Caco-2 (cell line): ENCODE measurements at regions not wholly inside any gene's neighbourhood (a gene's known extent, or its start where the extent isn't known, plus 50 kb on each side); places are given as distances from the start of the nearest gene placed in this dataset.

Source experiments
- BruUV-seq: library from RNA; stranded (reverse); fragments of 400-500 nt; replicated peaks from 2 replicates; lab custom pipeline; 2021; lab: Mats Ljungman, UMichigan
- CTCF ChIA-PET: fragments of 300-600 bp; sonication (Branson Sonifier 250); formaldehyde crosslinking; loops from one replicate; lab custom pipeline; 2022; ENCODE audit warnings: antibody characterized with exemption; lab: Charles Lee
- POLR2A ChIA-PET: fragments of 300-600 bp; sonication (Branson Sonifier 250); formaldehyde crosslinking; loops from one replicate; lab custom pipeline; 2022; ENCODE audit warnings: antibody characterized with exemption; lab: Charles Lee
- DNase-seq, 2 experiments: peaks; one replicate each; pipeline versions ENCODE4 v3.0.0 to v3.0.0-alpha.2; 2020 to 2022
- H3K27me3 ChIP-seq: replicated peaks from 2 replicates; pipeline ENCODE4 v1.6.0; 2011; ENCODE audit warnings: low read length; ENCODE audit not compliant: control insufficient read depth, insufficient read depth
- H3K36me3 ChIP-seq: 2 replicates; pipeline ENCODE4 v1.5.1; 2011; ENCODE audit warnings: low read length; ENCODE audit not compliant: control insufficient read depth, insufficient read depth
- H3K4me1 ChIP-seq: fragments of 250-450 bp; sonication (Bioruptor Pico); 2 replicates; pipeline ENCODE4 v1.5.1; 2020; ENCODE audit warnings: mild to moderate bottlenecking
- H3K4me3 ChIP-seq: 2 replicates; pipeline ENCODE4 v1.5.1; 2011; ENCODE audit warnings: low read depth, mild to moderate bottlenecking, control low read depth, low read length
- H3K9me3 ChIP-seq: fragments of 250-450 bp; sonication (Bioruptor Pico); 2 replicates; pipeline ENCODE4 v1.5.1; 2020; ENCODE audit warnings: mild to moderate bottlenecking, moderate library complexity
- H3K27ac Mint-ChIP-seq: one replicate; pipeline ENCODE4 v1.8.0; 2022; ENCODE audit warnings: mixed read lengths; ENCODE audit not compliant: unreplicated experiment
- H3K27me3 Mint-ChIP-seq: one replicate; pipeline ENCODE4 v1.8.0; 2022; ENCODE audit warnings: mixed read lengths; ENCODE audit not compliant: insufficient read depth, unreplicated experiment
- H3K36me3 Mint-ChIP-seq: one replicate; pipeline ENCODE4 v1.8.0; 2022; ENCODE audit warnings: mild to moderate bottlenecking, mixed read lengths; ENCODE audit not compliant: insufficient read depth, unreplicated experiment
- H3K4me1 Mint-ChIP-seq: one replicate; pipeline ENCODE4 v1.8.0; 2022; ENCODE audit warnings: low read depth, mixed read lengths; ENCODE audit not compliant: unreplicated experiment
- H3K4me3 Mint-ChIP-seq: one replicate; pipeline ENCODE4 v1.8.0; 2022; ENCODE audit warnings: mild to moderate bottlenecking, moderate library complexity, mixed read lengths; ENCODE audit not compliant: unreplicated experiment
- H3K9me3 Mint-ChIP-seq: one replicate; pipeline ENCODE4 v1.8.0; 2022; ENCODE audit warnings: mixed read lengths; ENCODE audit not compliant: unreplicated experiment
- intact Hi-C: fragments of 100-400 bp; cut with micrococcal nuclease; formaldehyde crosslinking; loops from one replicate; pipeline ENCODE4 v1.10.0; 2022; ENCODE audit not compliant: unreplicated experiment
- TF ChIP-seq, protein P1 (sequence below), 2 experiments: fragments of 200-600 bp in 1 of 2; IDR thresholded peaks; 1 replicate in 1 of 2; 2 replicates in 1 of 2; pipeline versions ENCODE4 v1.5.1 to v1.8.0; 2011 to 2022; ENCODE audit warnings: antibody characterized with exemption in 1 of 2, control low read depth in 1 of 2, inconsistent platforms in 1 of 2, low read depth in 1 of 2, low read length in 1 of 2, mild to moderate bottlenecking in 1 of 2, moderate library complexity in 1 of 2; ENCODE audit not compliant: insufficient read depth in 1 of 2, severe bottlenecking in 1 of 2, unreplicated experiment in 1 of 2

DNA sequence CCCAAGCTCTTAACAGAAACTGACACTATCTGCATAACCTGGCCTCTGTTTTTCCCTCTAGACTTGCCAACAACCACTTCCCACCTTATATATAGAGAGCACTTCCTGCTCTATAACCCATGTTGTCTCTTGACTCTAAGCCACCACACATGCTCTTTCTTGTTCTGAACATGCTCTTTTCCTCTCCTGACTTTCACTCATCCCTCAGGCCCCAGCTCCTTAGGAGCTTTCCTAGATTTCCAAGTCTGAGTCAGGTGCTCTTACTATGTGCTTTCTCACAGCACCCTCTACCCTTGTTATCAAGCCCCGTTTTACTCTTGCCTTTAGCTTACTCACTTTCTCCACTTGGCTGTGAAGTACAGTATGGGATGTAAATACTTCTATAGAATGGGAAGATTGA, 143.9 kb upstream of the EYA4 start:
- Histone ChIP-seq H3K4me1 (no peaks in the 10 kb centered on the region), H3K27me3 (no peaks in the 10 kb centered on the region), H3K4me3 (no peak overlapping the region), H3K36me3 (no peaks in the 10 kb centered on the region), H3K9me3 (no peaks in the 10 kb centered on the region)
- no TSS peak for BruUV-seq
- Mint-ChIP-seq H3K9me3 (no peaks in the 10 kb centered on the region), H3K36me3 (no peaks in the 10 kb centered on the region), H3K27ac (no peak overlapping the region), H3K4me3 (no peak overlapping the region), H3K27me3 (peaks cover 13% of the 10 kb centered on the region), H3K4me1 (no peaks in the 10 kb centered on the region)
- TF ChIP-seq, protein P1, sequence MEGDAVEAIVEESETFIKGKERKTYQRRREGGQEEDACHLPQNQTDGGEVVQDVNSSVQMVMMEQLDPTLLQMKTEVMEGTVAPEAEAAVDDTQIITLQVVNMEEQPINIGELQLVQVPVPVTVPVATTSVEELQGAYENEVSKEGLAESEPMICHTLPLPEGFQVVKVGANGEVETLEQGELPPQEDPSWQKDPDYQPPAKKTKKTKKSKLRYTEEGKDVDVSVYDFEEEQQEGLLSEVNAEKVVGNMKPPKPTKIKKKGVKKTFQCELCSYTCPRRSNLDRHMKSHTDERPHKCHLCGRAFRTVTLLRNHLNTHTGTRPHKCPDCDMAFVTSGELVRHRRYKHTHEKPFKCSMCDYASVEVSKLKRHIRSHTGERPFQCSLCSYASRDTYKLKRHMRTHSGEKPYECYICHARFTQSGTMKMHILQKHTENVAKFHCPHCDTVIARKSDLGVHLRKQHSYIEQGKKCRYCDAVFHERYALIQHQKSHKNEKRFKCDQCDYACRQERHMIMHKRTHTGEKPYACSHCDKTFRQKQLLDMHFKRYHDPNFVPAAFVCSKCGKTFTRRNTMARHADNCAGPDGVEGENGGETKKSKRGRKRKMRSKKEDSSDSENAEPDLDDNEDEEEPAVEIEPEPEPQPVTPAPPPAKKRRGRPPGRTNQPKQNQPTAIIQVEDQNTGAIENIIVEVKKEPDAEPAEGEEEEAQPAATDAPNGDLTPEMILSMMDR (IDR thresholded peaks at IDR 0.05; ENCODE audit: insufficient read depth in 1 of 2, low read depth in 1 of 2, low read length in 1 of 2, severe bottlenecking in 1 of 2, unreplicated experiment in 1 of 2) = no peak
- intact Hi-C loops = no loop called here
- POLR2A ChIA-PET = no interaction called here
- CTCF ChIA-PET = no interaction called here
- DNase-seq = no peak

DNA sequence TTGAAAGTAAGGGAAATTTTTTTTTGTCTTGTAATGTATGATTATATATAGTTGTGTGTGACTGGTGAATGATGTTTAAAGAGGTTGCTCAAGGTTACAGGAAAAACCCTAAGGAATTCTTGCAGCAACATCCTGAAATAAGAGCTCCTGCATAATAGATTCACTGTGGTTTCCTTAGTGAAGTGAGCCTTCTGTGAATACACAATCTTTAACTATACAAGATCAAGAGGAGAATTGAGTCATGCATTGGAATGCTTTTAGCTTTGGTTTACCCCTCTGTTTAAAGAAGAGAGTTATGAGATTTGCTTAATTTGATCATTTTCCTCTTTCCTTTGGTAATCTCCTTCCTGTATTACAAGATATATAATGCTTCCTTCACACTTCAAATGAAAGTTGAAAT, 141.6 kb upstream of the EYA4 start:
- H3K4me1 ChIP-seq = no peaks in the 10 kb centered on the region
- no peak overlapping the region for H3K27ac Mint-ChIP-seq
- no peak for DNase-seq
- no peaks in the 10 kb centered on the region for H3K9me3 ChIP-seq
- intact Hi-C loops = no loop called here
- TF ChIP-seq, protein P1 (IDR thresholded peaks at IDR 0.05; ENCODE audit: insufficient read depth in 1 of 2, low read depth in 1 of 2, low read length in 1 of 2, severe bottlenecking in 1 of 2, unreplicated experiment in 1 of 2) = no peak
- POLR2A ChIA-PET = no interaction called here
- no peaks in the 10 kb centered on the region for H3K27me3 ChIP-seq
- no TSS peak for BruUV-seq
- CTCF ChIA-PET = no interaction called here
- H3K36me3 Mint-ChIP-seq = no peaks in the 10 kb centered on the region
- H3K4me3 Mint-ChIP-seq = no peak overlapping the region
- no peaks in the 10 kb centered on the region for H3K9me3 Mint-ChIP-seq
- no peaks in the 10 kb centered on the region for H3K4me1 Mint-ChIP-seq
- H3K36me3 ChIP-seq = no peaks in the 10 kb centered on the region
- H3K4me3 ChIP-seq = no peak overlapping the region
- peaks cover 15% of the 10 kb centered on the region for H3K27me3 Mint-ChIP-seq

DNA sequence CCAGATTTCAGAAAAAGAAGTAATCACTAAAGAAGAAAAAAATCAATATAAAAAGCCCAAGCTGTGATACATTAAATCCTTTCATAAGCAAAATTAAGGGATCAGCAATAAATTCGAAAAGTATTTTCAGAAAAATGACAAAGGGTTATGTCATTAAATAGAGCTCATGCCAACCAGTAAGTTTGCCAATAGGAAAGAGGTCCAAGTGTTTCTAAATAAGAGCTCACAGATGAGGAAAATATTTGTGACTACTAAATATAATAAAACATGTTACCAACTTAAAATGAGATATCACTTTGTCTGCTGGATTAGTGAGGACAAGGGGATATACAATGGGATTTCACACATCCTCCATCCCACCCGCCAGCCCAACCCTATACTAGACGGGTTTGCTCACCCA, 140.3 kb upstream of the EYA4 start:
- H3K4me3 Mint-ChIP-seq = no peak overlapping the region
- H3K27ac Mint-ChIP-seq = no peak overlapping the region
- Histone ChIP-seq H3K4me3 (no peak overlapping the region), H3K27me3 (no peaks in the 10 kb centered on the region), H3K9me3 (no peaks in the 10 kb centered on the region), H3K4me1 (no peaks in the 10 kb centered on the region), H3K36me3 (no peaks in the 10 kb centered on the region)
- no peak for DNase-seq
- POLR2A ChIA-PET = no interaction called here
- BruUV-seq = no TSS peak
- H3K9me3 Mint-ChIP-seq = no peaks in the 10 kb centered on the region
- TF ChIP-seq, protein P1 (IDR thresholded peaks at IDR 0.05; ENCODE audit: insufficient read depth in 1 of 2, low read depth in 1 of 2, low read length in 1 of 2, severe bottlenecking in 1 of 2, unreplicated experiment in 1 of 2) = no peak
- H3K36me3 Mint-ChIP-seq = no peaks in the 10 kb centered on the region
- intact Hi-C loops = no loop called here
- peaks cover 18% of the 10 kb centered on the region for H3K27me3 Mint-ChIP-seq
- no peaks in the 10 kb centered on the region for H3K4me1 Mint-ChIP-seq
- CTCF ChIA-PET = no interaction called here
